ENCODE measurements at regions not wholly inside any gene's neighbourhood (a gene's known extent, or its start where the extent isn't known, plus 50 kb on each side); places are given as distances from the start of the nearest gene placed in this dataset.

DNA sequence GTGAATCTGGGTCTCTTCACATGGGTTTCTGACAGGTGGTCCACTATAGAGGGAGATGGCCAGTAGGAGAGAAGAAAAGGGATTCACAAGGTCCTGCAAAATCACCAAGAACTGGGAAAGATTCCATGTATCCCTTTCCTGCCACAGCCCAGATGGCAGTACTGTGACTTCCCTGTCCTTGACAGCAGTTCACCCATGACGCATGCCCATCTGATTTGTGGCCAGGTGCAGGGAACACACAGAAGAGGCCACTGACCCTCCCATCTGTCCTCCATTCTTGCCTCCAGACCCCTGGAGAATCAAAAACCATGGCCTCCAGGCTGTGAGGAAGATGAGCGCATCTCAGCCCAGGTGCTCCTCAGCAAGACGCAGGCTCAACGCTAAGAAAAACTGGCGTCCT is 183.1 kb upstream of the RREB1 start:
- TF ChIP-seq, protein P1, sequence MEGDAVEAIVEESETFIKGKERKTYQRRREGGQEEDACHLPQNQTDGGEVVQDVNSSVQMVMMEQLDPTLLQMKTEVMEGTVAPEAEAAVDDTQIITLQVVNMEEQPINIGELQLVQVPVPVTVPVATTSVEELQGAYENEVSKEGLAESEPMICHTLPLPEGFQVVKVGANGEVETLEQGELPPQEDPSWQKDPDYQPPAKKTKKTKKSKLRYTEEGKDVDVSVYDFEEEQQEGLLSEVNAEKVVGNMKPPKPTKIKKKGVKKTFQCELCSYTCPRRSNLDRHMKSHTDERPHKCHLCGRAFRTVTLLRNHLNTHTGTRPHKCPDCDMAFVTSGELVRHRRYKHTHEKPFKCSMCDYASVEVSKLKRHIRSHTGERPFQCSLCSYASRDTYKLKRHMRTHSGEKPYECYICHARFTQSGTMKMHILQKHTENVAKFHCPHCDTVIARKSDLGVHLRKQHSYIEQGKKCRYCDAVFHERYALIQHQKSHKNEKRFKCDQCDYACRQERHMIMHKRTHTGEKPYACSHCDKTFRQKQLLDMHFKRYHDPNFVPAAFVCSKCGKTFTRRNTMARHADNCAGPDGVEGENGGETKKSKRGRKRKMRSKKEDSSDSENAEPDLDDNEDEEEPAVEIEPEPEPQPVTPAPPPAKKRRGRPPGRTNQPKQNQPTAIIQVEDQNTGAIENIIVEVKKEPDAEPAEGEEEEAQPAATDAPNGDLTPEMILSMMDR (conservative IDR thresholded peaks at IDR 0.05; ENCODE audit: low read depth in 2 of 2) = no peak
- TF ChIP-seq ZNF331 (CRISPR knock-in tag; IDR thresholded peaks at IDR 0.05; ENCODE audit: low read depth) (no peak), EZH2 (IDR thresholded peaks at IDR 0.05; ENCODE audit: low read depth, unreplicated experiment) (no peak), EZH2phosphoT487 (IDR thresholded peaks at IDR 0.05; ENCODE audit: unreplicated experiment) (no peak), CREB1 (CRISPR knock-in tag; IDR thresholded peaks at IDR 0.05; ENCODE audit: low read depth) (no peak), POLR2AphosphoS5 (IDR thresholded peaks at IDR 0.05; ENCODE audit: low read depth) (no peak), JUNB (IDR thresholded peaks at IDR 0.05; ENCODE audit: unreplicated experiment) (no peak), NANOG (IDR thresholded peaks at IDR 0.05; ENCODE audit: borderline replicate concordance) (no peak), STAT1 (IDR thresholded peaks at IDR 0.05; ENCODE audit: unreplicated experiment) (no peak), ZNF114 (CRISPR knock-in tag; IDR thresholded peaks at IDR 0.05) (no peak)
- TF ChIP-seq, protein P2, sequence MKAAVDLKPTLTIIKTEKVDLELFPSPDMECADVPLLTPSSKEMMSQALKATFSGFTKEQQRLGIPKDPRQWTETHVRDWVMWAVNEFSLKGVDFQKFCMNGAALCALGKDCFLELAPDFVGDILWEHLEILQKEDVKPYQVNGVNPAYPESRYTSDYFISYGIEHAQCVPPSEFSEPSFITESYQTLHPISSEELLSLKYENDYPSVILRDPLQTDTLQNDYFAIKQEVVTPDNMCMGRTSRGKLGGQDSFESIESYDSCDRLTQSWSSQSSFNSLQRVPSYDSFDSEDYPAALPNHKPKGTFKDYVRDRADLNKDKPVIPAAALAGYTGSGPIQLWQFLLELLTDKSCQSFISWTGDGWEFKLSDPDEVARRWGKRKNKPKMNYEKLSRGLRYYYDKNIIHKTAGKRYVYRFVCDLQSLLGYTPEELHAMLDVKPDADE (IDR thresholded peaks at IDR 0.05) = no peak
- TF ChIP-seq, protein P3, sequence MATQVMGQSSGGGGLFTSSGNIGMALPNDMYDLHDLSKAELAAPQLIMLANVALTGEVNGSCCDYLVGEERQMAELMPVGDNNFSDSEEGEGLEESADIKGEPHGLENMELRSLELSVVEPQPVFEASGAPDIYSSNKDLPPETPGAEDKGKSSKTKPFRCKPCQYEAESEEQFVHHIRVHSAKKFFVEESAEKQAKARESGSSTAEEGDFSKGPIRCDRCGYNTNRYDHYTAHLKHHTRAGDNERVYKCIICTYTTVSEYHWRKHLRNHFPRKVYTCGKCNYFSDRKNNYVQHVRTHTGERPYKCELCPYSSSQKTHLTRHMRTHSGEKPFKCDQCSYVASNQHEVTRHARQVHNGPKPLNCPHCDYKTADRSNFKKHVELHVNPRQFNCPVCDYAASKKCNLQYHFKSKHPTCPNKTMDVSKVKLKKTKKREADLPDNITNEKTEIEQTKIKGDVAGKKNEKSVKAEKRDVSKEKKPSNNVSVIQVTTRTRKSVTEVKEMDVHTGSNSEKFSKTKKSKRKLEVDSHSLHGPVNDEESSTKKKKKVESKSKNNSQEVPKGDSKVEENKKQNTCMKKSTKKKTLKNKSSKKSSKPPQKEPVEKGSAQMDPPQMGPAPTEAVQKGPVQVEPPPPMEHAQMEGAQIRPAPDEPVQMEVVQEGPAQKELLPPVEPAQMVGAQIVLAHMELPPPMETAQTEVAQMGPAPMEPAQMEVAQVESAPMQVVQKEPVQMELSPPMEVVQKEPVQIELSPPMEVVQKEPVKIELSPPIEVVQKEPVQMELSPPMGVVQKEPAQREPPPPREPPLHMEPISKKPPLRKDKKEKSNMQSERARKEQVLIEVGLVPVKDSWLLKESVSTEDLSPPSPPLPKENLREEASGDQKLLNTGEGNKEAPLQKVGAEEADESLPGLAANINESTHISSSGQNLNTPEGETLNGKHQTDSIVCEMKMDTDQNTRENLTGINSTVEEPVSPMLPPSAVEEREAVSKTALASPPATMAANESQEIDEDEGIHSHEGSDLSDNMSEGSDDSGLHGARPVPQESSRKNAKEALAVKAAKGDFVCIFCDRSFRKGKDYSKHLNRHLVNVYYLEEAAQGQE (IDR thresholded peaks at IDR 0.05; ENCODE audit: unreplicated experiment) = no peak
- TF ChIP-seq, protein P4, sequence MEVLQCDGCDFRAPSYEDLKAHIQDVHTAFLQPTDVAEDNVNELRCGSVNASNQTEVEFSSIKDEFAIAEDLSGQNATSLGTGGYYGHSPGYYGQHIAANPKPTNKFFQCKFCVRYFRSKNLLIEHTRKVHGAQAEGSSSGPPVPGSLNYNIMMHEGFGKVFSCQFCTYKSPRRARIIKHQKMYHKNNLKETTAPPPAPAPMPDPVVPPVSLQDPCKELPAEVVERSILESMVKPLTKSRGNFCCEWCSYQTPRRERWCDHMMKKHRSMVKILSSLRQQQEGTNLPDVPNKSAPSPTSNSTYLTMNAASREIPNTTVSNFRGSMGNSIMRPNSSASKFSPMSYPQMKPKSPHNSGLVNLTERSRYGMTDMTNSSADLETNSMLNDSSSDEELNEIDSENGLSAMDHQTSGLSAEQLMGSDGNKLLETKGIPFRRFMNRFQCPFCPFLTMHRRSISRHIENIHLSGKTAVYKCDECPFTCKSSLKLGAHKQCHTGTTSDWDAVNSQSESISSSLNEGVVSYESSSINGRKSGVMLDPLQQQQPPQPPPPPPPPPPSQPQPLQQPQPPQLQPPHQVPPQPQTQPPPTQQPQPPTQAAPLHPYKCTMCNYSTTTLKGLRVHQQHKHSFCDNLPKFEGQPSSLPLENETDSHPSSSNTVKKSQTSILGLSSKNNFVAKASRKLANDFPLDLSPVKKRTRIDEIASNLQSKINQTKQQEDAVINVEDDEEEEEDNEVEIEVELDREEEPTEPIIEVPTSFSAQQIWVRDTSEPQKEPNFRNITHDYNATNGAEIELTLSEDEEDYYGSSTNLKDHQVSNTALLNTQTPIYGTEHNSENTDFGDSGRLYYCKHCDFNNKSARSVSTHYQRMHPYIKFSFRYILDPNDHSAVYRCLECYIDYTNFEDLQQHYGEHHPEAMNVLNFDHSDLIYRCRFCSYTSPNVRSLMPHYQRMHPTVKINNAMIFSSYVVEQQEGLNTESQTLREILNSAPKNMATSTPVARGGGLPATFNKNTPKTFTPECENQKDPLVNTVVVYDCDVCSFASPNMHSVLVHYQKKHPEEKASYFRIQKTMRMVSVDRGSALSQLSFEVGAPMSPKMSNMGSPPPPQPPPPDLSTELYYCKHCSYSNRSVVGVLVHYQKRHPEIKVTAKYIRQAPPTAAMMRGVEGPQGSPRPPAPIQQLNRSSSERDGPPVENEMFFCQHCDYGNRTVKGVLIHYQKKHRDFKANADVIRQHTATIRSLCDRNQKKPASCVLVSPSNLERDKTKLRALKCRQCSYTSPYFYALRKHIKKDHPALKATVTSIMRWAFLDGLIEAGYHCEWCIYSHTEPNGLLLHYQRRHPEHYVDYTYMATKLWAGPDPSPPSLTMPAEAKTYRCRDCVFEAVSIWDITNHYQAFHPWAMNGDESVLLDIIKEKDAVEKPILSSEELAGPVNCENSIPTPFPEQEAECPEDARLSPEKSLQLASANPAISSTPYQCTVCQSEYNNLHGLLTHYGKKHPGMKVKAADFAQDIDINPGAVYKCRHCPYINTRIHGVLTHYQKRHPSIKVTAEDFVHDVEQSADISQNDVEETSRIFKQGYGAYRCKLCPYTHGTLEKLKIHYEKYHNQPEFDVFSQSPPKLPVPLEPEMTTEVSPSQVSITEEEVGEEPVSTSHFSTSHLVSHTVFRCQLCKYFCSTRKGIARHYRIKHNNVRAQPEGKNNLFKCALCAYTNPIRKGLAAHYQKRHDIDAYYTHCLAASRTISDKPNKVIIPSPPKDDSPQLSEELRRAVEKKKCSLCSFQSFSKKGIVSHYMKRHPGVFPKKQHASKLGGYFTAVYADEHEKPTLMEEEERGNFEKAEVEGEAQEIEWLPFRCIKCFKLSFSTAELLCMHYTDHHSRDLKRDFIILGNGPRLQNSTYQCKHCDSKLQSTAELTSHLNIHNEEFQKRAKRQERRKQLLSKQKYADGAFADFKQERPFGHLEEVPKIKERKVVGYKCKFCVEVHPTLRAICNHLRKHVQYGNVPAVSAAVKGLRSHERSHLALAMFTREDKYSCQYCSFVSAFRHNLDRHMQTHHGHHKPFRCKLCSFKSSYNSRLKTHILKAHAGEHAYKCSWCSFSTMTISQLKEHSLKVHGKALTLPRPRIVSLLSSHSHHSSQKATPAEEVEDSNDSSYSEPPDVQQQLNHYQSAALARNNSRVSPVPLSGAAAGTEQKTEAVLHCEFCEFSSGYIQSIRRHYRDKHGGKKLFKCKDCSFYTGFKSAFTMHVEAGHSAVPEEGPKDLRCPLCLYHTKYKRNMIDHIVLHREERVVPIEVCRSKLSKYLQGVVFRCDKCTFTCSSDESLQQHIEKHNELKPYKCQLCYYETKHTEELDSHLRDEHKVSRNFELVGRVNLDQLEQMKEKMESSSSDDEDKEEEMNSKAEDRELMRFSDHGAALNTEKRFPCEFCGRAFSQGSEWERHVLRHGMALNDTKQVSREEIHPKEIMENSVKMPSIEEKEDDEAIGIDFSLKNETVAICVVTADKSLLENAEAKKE (CRISPR knock-in tag; IDR thresholded peaks at IDR 0.05) = no peak
